Activated T-helper 17 cell treated with anti-CD3 and anti-CD28 coated beads, Interleukin-2, amount 50 U/mL, for 72 hours (primary cell): ENCODE measurements at regions not wholly inside any gene's neighbourhood (a gene's known extent, or its start where the extent isn't known, plus 50 kb on each side); places are given as distances from the start of the nearest gene placed in this dataset.
"Not testable (repeated sequence)": the region's sequence is repeated elsewhere in the genome, so short reads cannot be mapped to it uniquely, and the experiment has no call there.

Experiments used
- ATAC-seq: fragments of 150-1000 bp; cut with Tn5 transposase; replicated peaks from 2 replicates; pipeline ENCODE4 v1.10.0; 2021; ENCODE audit warnings: mild to moderate bottlenecking, moderate library complexity
- H3K27ac Mint-ChIP-seq: one replicate; pipeline ENCODE4 v1.8.0; 2022; ENCODE audit warnings: mixed read lengths
- H3K27me3 Mint-ChIP-seq: one replicate; pipeline ENCODE4 v1.8.0; 2022; ENCODE audit warnings: mixed read lengths
- H3K36me3 Mint-ChIP-seq: one replicate; pipeline ENCODE4 v1.8.0; 2022; ENCODE audit warnings: low read depth, mild to moderate bottlenecking, mixed read lengths
- H3K4me1 Mint-ChIP-seq: one replicate; pipeline ENCODE4 v1.8.0; 2022; ENCODE audit warnings: mixed read lengths
- H3K4me3 Mint-ChIP-seq: one replicate; pipeline ENCODE4 v1.8.0; 2022; ENCODE audit warnings: mild to moderate bottlenecking, mixed read lengths
- H3K9me3 Mint-ChIP-seq: one replicate; pipeline ENCODE4 v1.8.0; 2022; ENCODE audit warnings: mixed read lengths

DNA sequence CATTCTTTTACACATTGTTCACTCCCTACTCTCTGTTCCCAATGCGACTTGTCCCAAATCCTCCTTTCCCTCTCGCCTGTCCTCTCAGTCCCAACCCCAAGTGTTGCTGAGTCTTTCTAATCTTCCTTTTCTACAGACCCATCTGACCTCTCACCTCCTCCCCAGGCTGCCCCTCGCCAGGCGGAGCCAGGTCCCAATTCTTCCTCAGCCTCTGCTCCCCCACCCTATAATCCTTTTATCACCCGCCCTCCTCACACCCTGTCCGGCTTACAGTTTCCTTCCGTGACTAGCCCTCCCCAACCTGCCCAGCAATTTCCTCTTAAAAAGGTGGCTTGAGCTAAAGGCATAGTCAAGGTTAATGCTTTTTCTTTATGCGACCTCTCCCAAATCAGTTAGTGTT is 373.4 kb downstream of the RND3 start:
- not testable (repeated sequence) for H3K27me3 Mint-ChIP-seq, H3K36me3 Mint-ChIP-seq, H3K4me1 Mint-ChIP-seq, H3K4me3 Mint-ChIP-seq, H3K9me3 Mint-ChIP-seq, H3K27ac Mint-ChIP-seq, ATAC-seq

- no peak for ATAC-seq
- Mint-ChIP-seq H3K27ac (no peak overlapping the region), H3K4me1 (no peaks in the 10 kb centered on the region), H3K9me3 (peaks cover 6% of the 10 kb centered on the region), H3K27me3 (no peaks in the 10 kb centered on the region), H3K4me3 (no peak overlapping the region), H3K36me3 (no peaks in the 10 kb centered on the region)
These were observed 376.9 kb downstream of the RND3 start for GRCh38 chr2:150110548-150110947.

DNA sequence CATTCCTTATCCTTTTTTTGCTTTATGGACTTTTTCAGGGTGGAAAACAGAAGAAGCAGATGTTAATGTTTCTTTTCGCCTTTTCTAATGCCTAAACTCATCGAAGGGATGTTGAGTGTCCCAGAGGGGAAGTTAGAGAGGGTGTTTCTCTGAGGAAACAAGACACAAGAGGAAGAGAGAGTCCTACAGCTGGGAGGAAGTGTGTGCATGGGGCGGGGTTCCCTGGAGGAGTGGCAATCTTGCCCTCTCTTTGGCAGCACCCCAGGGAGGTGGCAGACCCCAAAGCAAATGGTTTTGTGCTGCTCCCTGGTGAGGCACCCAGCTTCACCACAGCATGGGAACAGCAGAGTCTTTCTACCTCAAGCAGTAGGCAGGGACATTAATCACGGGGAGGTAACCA is 377.6 kb downstream of the RND3 start:
- Mint-ChIP-seq H3K27ac (no peak overlapping the region), H3K36me3 (no peaks in the 10 kb centered on the region), H3K4me1 (no peaks in the 10 kb centered on the region), H3K9me3 (peaks cover 6% of the 10 kb centered on the region), H3K27me3 (no peaks in the 10 kb centered on the region), H3K4me3 (no peak overlapping the region)
- no peak for ATAC-seq

GRCh38 chr2:150109028-150109427 is 378.4 kb downstream of the RND3 start:
- Mint-ChIP-seq H3K36me3 (no peaks in the 10 kb centered on the region), H3K4me3 (no peak overlapping the region), H3K27ac (no peak overlapping the region), H3K9me3 (peaks cover 6% of the 10 kb centered on the region), H3K27me3 (no peaks in the 10 kb centered on the region), H3K4me1 (no peaks in the 10 kb centered on the region)
- ATAC-seq: no peak

DNA sequence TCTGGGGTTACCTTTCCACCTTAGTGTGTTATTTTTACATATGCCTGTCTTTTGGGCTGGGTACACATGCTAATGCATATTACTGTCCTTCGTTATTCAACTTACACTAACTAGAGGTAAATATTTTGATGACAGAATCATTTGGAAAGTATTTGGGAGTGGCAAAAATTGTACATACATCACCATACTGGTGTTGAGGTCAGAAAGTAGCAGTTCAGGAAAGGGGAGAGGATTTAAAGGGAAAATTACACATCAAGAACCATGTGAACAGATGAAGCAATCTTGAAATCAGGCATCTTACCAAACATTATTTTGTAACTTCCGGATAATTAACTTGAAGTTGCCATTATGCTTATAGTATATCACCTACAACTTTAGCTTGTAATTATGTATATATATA is 379.7 kb downstream of the RND3 start:
- H3K36me3 Mint-ChIP-seq: no peaks in the 10 kb centered on the region
- peaks cover 6% of the 10 kb centered on the region for H3K9me3 Mint-ChIP-seq
- no peak overlapping the region for H3K4me3 Mint-ChIP-seq
- no peak for ATAC-seq
- H3K4me1 Mint-ChIP-seq: no peaks in the 10 kb centered on the region
- H3K27me3 Mint-ChIP-seq: no peaks in the 10 kb centered on the region
- no peak overlapping the region for H3K27ac Mint-ChIP-seq

- Mint-ChIP-seq H3K27me3 (no peaks in the 10 kb centered on the region), H3K4me1 (no peaks in the 10 kb centered on the region)
These were observed 380.3 kb downstream of the RND3 start for GRCh38 chr2:150107170-150107569.

DNA sequence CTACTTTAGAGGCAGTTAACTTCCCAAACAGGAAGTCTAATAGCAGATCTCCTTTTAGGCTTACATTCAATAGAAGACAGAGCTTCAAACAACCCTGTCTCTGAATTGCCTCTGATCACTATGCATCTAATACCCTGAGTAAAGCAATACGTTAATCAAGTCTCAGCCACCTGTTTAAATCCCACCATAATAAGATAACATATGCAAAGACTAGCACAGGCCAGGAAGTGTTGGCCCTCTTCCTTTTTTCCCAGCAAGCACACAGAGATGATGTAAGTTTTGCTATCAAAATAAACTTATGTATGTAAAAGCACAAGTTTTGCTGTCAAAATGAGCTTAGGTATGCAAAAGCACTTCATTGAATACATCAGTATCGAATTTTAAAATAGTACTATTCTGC is 385.5 kb downstream of the RND3 start:
- Mint-ChIP-seq H3K9me3 (peaks cover 6% of the 10 kb centered on the region), H3K27ac (no peak overlapping the region), H3K4me3 (no peak overlapping the region), H3K27me3 (no peaks in the 10 kb centered on the region), H3K36me3 (no peaks in the 10 kb centered on the region), H3K4me1 (no peaks in the 10 kb centered on the region)
- ATAC-seq: no peak

More at GRCh38 chr2:150107170-150107569, 380.3 kb downstream of the RND3 start:
- no peak for ATAC-seq
- H3K36me3 Mint-ChIP-seq: no peaks in the 10 kb centered on the region
- no peak overlapping the region for H3K4me3 Mint-ChIP-seq
- peaks cover 6% of the 10 kb centered on the region for H3K9me3 Mint-ChIP-seq
- H3K27ac Mint-ChIP-seq: no peak overlapping the region

- no peaks in the 10 kb centered on the region for H3K27me3 Mint-ChIP-seq
- H3K27ac Mint-ChIP-seq: no peak overlapping the region
- H3K4me1 Mint-ChIP-seq: no peaks in the 10 kb centered on the region
- ATAC-seq: no peak
- no peaks in the 10 kb centered on the region for H3K9me3 Mint-ChIP-seq
- H3K36me3 Mint-ChIP-seq: no peaks in the 10 kb centered on the region
- H3K4me3 Mint-ChIP-seq: no peak overlapping the region
These were observed 386.6 kb downstream of the RND3 start for GRCh38 chr2:150100834-150101233.

GRCh38 chr2:150100336-150100735 is 387.1 kb downstream of the RND3 start:
- Mint-ChIP-seq H3K36me3 (no peaks in the 10 kb centered on the region), H3K27me3 (no peaks in the 10 kb centered on the region)

DNA sequence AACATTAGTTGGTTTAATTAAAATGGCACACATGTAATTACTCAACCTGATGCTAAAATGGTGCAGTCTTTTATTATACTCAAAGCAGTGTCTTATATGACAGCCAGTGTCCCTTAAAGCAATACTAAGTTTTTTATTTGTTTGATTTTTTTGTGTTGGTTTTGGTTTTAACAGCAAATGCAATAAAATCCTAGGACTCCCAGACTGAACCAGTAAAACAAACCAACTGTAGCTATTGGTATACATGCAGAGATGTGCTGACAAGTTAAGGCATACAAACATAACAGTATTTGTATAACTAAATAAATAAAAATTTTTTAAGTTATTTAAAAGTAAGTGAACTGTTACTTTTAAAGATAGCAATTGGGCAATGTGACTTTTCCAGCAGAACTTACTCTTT is 387.7 kb downstream of the RND3 start:
- H3K27me3 Mint-ChIP-seq: no peaks in the 10 kb centered on the region
- H3K4me1 Mint-ChIP-seq: no peaks in the 10 kb centered on the region
- no peaks in the 10 kb centered on the region for H3K36me3 Mint-ChIP-seq
- H3K4me3 Mint-ChIP-seq: no peak overlapping the region
- H3K9me3 Mint-ChIP-seq: no peaks in the 10 kb centered on the region
- H3K27ac Mint-ChIP-seq: no peak overlapping the region
- ATAC-seq: no peak

More at GRCh38 chr2:150100336-150100735, 387.1 kb downstream of the RND3 start:
- ATAC-seq: no peak
- Mint-ChIP-seq H3K9me3 (no peaks in the 10 kb centered on the region), H3K4me1 (no peaks in the 10 kb centered on the region), H3K27ac (no peak overlapping the region), H3K4me3 (no peak overlapping the region)

DNA sequence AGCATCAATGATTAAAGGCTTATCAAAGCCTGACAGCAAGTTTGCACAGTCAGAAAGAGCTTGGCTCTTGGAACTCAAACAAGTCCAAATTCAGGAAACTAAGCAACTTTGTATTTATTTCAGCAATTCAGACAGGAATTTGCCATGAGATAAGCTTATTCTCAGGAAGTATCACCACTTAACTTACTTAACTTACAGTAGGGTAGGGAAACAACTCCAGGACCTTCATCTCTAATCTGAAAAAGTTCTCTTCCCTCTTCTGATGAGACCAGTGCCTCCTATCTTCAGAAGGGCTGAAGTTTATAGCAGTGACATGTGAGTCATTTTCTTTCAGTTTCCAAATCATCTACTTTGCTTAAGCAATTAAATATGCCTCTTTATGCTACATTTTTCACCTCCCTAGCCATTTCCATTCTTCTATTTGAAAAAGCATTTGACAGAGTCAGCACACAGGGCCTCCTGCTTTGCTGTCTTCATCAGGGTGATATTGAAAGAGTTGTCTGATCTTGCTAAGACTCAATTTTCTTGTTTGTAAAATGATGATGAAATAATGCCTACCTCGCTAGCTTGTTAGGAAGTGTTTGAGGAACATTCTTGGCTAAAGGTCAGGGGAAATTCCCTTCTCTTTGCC is 389.5 kb downstream of the RND3 start:
- no peaks in the 10 kb centered on the region for H3K36me3 Mint-ChIP-seq
- no peak for ATAC-seq
- H3K27me3 Mint-ChIP-seq: no peaks in the 10 kb centered on the region
- no peak overlapping the region for H3K27ac Mint-ChIP-seq
- no peak overlapping the region for H3K4me3 Mint-ChIP-seq
- H3K9me3 Mint-ChIP-seq: no peaks in the 10 kb centered on the region
- no peaks in the 10 kb centered on the region for H3K4me1 Mint-ChIP-seq

DNA sequence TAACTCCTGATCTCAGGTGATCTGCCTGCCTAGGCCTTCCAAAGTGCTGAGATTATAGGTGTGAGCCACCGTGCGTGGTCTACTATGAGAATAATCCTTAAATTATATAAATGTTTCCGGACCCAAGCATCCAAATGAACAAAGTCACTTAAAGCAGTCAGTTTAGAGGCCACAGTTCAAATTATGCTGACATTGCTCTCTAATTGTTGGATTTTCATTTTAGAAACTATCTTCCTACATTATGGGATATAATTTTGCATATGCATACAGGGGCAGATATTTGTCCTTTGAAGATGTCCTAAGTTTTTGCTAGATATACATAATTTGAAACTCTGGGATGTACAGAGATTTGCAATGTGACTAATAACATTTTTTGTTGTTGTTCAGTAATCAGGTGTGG is 390.1 kb downstream of the RND3 start:
- Mint-ChIP-seq H3K27me3 (no peaks in the 10 kb centered on the region), H3K27ac (no peak overlapping the region), H3K9me3 (peaks cover 2% of the 10 kb centered on the region), H3K36me3 (no peaks in the 10 kb centered on the region), H3K4me1 (no peaks in the 10 kb centered on the region), H3K4me3 (no peak overlapping the region)
- ATAC-seq: no peak

DNA sequence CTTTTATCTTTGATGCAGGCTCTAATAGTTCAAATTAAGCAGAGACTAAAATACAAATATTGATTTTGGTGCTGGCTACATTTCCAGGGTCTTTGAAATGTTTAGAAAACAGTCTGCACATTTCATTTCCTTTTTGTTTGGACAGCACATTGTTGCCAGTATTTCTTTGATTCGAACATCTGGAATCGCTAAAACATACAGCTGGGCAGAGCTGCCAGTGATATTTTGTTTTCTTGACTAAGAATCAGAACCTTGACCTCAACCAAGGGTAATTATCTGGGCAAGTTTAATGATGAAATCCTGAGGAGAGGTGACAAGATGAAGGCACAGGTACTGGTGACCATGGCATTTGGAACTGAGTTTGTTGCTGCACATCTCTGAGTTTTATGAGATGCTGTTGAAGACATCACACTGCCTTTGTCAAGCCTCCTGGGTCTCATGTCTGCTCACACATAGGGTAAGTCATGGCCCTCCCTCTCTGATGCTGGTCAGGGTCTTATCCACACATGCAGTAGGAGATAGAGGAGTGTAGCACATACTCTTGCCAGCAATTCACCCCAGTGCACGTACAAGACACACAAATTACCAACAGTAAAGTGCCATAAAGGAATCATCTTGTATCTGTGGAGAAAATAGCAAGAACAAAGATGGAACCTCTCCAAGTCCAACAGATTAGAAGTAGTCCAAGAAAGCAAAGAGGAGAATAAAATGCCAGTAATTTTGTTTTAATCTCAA is 391.9 kb downstream of the RND3 start:
- Mint-ChIP-seq H3K4me3 (no peak overlapping the region), H3K27me3 (no peaks in the 10 kb centered on the region), H3K4me1 (no peaks in the 10 kb centered on the region), H3K9me3 (peaks cover 3% of the 10 kb centered on the region), H3K27ac (no peak overlapping the region), H3K36me3 (no peaks in the 10 kb centered on the region)
- ATAC-seq: no peak

DNA sequence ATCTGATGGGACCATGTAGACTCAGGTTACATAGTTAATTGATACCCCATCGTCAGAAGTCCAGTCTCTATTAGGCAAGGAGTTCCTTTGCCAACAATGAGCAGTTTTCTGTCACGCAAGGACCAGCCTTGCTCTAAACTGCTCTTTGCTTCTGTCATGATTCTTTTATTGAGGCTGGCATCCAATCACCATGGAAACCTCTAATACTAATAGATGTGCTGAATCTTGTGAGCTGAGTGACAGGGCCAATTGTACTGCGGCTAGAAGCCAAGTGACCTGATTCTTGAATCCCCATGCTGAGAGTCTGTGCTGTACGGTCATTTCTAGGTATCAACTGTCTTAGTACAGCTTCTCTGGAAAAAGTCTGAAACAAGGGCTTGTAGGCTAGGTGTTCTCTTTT is 395.6 kb downstream of the RND3 start:
- no peaks in the 10 kb centered on the region for H3K4me1 Mint-ChIP-seq
- H3K27ac Mint-ChIP-seq: no peak overlapping the region
- H3K4me3 Mint-ChIP-seq: no peak overlapping the region
- no peaks in the 10 kb centered on the region for H3K36me3 Mint-ChIP-seq
- peaks cover 3% of the 10 kb centered on the region for H3K9me3 Mint-ChIP-seq
- no peak for ATAC-seq
- no peaks in the 10 kb centered on the region for H3K27me3 Mint-ChIP-seq

GRCh38 chr2:150090031-150090430 is 397.4 kb downstream of the RND3 start:
- H3K9me3 Mint-ChIP-seq: peaks cover 3% of the 10 kb centered on the region
- H3K27me3 Mint-ChIP-seq: no peaks in the 10 kb centered on the region
- no peaks in the 10 kb centered on the region for H3K36me3 Mint-ChIP-seq
- ATAC-seq: no peak
- H3K4me3 Mint-ChIP-seq: no peak overlapping the region
- H3K4me1 Mint-ChIP-seq: no peaks in the 10 kb centered on the region
- no peak overlapping the region for H3K27ac Mint-ChIP-seq
